KMS-11 (cell line): ENCODE measurements at regions not wholly inside any gene's neighbourhood (a gene's known extent, or its start where the extent isn't known, plus 50 kb on each side); places are given as distances from the start of the nearest gene placed in this dataset.

ENCODE experiments used
- H2AFZ ChIP-seq: fragments of 200-600 bp; sonication (generic); 2 replicates; pipeline ENCODE4 v1.6.1; 2016; ENCODE audit warnings: antibody characterized with exemption, mixed run types, low read depth
- H3K27ac ChIP-seq: fragments of 200-600 bp; sonication (generic); 2 replicates; pipeline ENCODE4 v1.6.1; 2016; ENCODE audit warnings: mild to moderate bottlenecking, mixed run types
- H3K27me3 ChIP-seq: fragments of 200-600 bp; sonication (generic); 2 replicates; pipeline ENCODE4 v1.6.1; 2017; ENCODE audit warnings: mild to moderate bottlenecking, low read depth, mixed run types, moderate library complexity; ENCODE audit not compliant: insufficient read depth
- H3K36me3 ChIP-seq: fragments of 200-600 bp; sonication (generic); 2 replicates; pipeline ENCODE4 v1.6.1; 2017; ENCODE audit warnings: mild to moderate bottlenecking, mixed run types; ENCODE audit not compliant: insufficient read depth
- H3K4me1 ChIP-seq: fragments of 200-600 bp; sonication (generic); 2 replicates; pipeline ENCODE4 v1.6.1; 2016; ENCODE audit warnings: mild to moderate bottlenecking, low read depth, mixed run types; ENCODE audit not compliant: poor library complexity, severe bottlenecking
- H3K4me2 ChIP-seq: fragments of 200-600 bp; sonication (generic); 2 replicates; pipeline ENCODE4 v1.7.0; 2016; ENCODE audit warnings: mild to moderate bottlenecking, mixed run types
- H3K4me3 ChIP-seq: fragments of 200-600 bp; sonication (generic); IDR thresholded peaks from 2 replicates; pipeline ENCODE4 v1.6.1; 2017; ENCODE audit warnings: low read depth, low read length, mixed read lengths; ENCODE audit not compliant: insufficient read depth
- H3K79me2 ChIP-seq: fragments of 200-600 bp; sonication (generic); 2 replicates; pipeline ENCODE4 v1.6.1; 2016; ENCODE audit warnings: low read depth, mixed run types; ENCODE audit not compliant: insufficient read depth
- H3K9ac ChIP-seq: fragments of 200-600 bp; sonication (generic); 2 replicates; pipeline ENCODE4 v1.6.1; 2016; ENCODE audit warnings: mild to moderate bottlenecking, mixed run types
- H4K20me1 ChIP-seq: fragments of 200-600 bp; sonication (generic); 2 replicates; pipeline ENCODE4 v1.6.1; 2016; ENCODE audit warnings: mild to moderate bottlenecking, mixed run types; ENCODE audit not compliant: insufficient read depth
- TF ChIP-seq, protein P1 (sequence below): fragments of 200-600 bp; sonication (generic); conservative IDR thresholded peaks from 2 replicates; pipeline ENCODE4 v1.6.1; 2017; ENCODE audit warnings: low read depth, mild to moderate bottlenecking, antibody characterized with exemption, low read length, moderate library complexity, mixed read lengths

GRCh38 chr5:66540078-66540477, 56.1 kb upstream of the MAST4 start:
- TF ChIP-seq, protein P1, sequence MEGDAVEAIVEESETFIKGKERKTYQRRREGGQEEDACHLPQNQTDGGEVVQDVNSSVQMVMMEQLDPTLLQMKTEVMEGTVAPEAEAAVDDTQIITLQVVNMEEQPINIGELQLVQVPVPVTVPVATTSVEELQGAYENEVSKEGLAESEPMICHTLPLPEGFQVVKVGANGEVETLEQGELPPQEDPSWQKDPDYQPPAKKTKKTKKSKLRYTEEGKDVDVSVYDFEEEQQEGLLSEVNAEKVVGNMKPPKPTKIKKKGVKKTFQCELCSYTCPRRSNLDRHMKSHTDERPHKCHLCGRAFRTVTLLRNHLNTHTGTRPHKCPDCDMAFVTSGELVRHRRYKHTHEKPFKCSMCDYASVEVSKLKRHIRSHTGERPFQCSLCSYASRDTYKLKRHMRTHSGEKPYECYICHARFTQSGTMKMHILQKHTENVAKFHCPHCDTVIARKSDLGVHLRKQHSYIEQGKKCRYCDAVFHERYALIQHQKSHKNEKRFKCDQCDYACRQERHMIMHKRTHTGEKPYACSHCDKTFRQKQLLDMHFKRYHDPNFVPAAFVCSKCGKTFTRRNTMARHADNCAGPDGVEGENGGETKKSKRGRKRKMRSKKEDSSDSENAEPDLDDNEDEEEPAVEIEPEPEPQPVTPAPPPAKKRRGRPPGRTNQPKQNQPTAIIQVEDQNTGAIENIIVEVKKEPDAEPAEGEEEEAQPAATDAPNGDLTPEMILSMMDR = no peak
- Histone ChIP-seq H4K20me1 (no peaks in the 10 kb centered on the region), H2AFZ (no peak overlapping the region), H3K4me2 (no peak overlapping the region), H3K4me1 (no peaks in the 10 kb centered on the region), H3K4me3 (no peak overlapping the region), H3K9ac (no peak overlapping the region), H3K27ac (no peak overlapping the region), H3K79me2 (no peaks in the 10 kb centered on the region), H3K27me3 (no peaks in the 10 kb centered on the region), H3K36me3 (no peaks in the 10 kb centered on the region)

GRCh38 chr5:66542711-66543110, 53.5 kb upstream of the MAST4 start:
- no peaks in the 10 kb centered on the region for H3K79me2 ChIP-seq
- H3K4me1 ChIP-seq = no peaks in the 10 kb centered on the region
- no peak overlapping the region for H2AFZ ChIP-seq
- H3K27me3 ChIP-seq = no peaks in the 10 kb centered on the region
- no peaks in the 10 kb centered on the region for H4K20me1 ChIP-seq
- no peaks in the 10 kb centered on the region for H3K36me3 ChIP-seq
- no peak overlapping the region for H3K27ac ChIP-seq
- TF ChIP-seq, protein P1 = no peak
- H3K4me2 ChIP-seq = no peak overlapping the region
- no peak overlapping the region for H3K9ac ChIP-seq
- no peak overlapping the region for H3K4me3 ChIP-seq
